Stromal cell of bone marrow (primary cell): ENCODE measurements at regions not wholly inside any gene's neighbourhood (a gene's known extent, or its start where the extent isn't known, plus 50 kb on each side); places are given as distances from the start of the nearest gene placed in this dataset.
"Not testable (repeated sequence)": the region's sequence is repeated elsewhere in the genome, so short reads cannot be mapped to it uniquely, and the experiment has no call there.

Experiments used
- DNase-seq: peaks from one replicate; pipeline ENCODE4 v3.0.0-alpha.2; 2012; ENCODE audit warnings: low read depth

GRCh38 chr6:86731631-86732030 is 205.7 kb upstream of the HTR1E start:
- not testable (repeated sequence) for DNase-seq

DNA sequence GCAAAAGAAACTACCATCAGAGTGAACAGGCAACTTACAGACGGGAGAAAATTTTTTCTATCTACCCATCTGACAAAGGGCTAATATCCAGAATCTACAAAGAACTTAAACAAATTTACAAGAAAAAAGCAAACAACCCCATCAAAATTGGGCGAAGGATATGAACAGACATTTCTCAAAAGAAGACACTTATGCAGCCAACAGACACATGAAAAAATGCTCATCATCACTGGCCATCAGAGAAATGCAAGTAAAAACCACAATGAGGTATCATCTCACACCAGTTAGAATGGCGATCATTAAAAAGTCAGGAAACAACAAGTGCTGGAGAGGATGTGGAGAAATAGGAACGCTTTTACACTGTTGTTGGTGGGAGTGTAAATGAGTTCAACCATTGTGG is 206.6 kb upstream of the HTR1E start:
- not testable (repeated sequence) for DNase-seq

DNA sequence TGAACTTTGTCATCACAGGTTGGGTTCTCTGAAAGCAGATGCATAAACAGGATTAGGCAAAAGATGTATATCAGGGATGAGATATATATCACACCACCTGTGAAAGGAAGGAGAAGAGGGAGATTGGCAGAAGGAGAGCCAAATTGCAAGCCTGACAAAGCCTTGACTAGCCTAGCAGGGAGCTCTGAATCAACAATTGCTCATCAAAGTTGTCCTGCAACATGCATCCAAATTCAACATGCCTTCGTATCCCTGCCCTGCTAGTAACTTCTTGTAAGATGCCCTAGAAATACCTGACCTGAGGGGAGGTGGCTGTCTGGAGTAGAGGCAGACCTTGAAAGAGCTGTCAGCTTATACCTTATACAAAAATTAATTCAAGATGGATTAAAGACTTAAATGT is 207.1 kb upstream of the HTR1E start:
- DNase-seq, result no peak

DNA sequence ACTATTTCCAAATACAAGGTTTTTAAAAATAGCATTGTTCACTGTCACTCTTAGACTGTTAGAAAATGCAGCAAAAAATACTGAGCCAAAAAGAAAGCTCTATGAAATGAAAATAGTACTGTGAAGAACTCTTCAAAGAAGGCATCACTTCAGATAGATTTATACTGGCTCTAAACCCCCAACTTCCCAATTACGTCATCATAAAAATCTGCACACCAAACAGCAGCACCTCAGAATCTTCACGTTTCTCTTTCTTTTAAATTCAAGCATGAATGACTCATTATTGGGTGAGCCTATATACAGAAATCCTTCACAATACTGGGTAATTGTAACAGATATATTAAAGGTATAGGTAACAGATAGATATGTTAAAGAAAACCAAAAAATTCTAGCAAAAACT is 208.4 kb upstream of the HTR1E start:
- no peak for DNase-seq

- no peak for DNase-seq
Measured at GRCh38 chr6:86724695-86725094, 212.6 kb upstream of the HTR1E start.

DNA sequence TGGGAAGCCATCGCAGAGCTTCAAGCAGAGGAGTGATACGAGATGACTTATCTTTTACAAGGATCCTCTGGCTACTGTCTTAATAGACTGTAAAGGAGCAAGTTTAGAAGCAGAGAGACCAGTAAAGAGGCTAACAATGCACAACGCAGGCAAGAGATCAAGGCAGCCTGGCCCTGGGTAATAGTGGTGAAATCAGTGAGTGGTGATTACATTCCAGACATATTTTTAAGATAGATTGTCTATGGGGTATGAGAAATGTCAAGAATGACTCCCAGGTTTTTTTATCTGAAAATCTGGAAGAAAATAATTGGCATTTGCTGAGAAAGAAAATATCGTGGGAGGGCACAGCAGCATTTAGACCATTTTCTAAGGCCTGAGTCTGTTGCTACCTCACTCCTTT is 213.6 kb upstream of the HTR1E start:
- DNase-seq, result no peak

GRCh38 chr6:86723151-86723550 is 214.2 kb upstream of the HTR1E start:
- DNase-seq, result no peak

- DNase-seq, result no peak
Measured at GRCh38 chr6:86722131-86722530, 215.2 kb upstream of the HTR1E start.

DNA sequence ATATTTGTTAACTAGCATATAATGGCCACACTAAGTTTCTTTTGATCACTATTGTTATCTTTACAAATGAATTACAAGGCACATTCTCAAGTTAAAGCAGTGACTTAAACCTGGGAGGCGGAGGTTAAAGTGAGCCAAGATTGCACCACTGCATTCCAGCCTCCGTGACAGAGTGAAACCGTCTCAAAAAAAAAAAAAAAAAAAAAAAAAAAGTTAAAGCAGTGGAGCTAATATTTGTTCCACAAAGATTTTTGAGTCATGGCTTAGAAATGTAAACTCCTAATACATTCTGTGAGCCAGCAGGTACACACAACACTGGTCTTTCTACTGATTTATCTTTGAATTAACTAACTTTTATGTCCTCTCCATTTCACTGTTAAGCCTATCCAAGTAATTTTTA is 221.7 kb upstream of the HTR1E start:
- DNase-seq, result no peak

DNA sequence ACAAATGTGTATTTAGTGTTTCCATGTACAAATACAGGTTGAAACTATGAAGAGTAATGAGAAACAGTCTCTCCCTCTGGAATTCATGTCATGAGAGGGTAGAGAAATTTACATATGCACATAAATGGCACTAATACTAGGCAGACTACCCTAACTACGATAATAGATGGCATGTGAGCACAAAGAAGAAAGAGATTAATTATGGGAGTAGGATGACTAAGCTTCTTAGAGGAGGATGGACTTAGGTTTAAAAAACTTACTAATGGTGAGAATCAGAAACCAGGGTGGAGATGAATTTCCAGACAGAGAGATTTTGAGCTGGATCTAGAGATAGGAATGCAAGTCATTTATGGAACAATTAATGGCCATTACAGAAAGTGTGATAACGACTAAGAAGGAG is 225.3 kb upstream of the HTR1E start:
- DNase-seq, result no peak

- no peak for DNase-seq
Measured at GRCh38 chr6:86707545-86708120, 229.7 kb upstream of the HTR1E start.

DNA sequence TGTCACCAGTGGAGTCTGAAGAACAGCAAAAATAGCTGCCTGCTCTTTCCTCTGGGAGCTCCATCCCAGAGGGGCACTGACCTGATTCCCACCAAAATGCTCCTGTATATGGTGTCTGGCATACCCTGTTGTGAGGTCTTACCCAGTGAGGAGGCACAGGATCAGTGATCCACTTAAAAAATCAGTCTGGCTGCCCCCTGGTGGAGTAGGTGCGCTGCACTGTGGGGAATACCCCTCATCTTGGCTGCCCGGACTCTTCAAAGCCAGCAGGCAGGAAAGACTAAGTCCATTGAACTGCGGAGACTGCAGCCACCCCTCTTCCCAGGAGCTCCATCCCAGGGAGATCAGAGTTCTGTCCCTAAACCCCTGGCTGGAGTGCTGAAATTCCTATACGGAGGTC is 230.9 kb upstream of the HTR1E start:
- DNase-seq, result no peak

DNA sequence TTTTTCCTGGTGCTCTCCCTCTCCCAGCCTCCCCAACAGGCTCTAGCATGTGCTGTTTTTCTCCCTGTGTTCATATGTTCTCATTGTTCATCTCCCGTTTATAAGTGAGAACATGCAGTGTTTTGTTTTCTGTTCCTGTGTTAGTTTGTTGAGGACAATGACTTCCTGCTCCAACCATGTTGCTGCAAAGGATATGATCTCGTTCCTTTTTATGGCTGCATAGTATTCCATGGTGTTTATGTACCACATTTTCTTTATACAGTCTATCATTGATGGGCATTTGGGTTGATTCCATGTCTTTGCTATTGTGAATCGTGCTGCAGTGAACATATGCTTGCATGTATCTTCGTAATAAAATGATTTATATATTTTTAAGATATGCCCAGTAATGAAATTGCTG is 236.1 kb upstream of the HTR1E start:
- DNase-seq, result not testable (repeated sequence)

DNA sequence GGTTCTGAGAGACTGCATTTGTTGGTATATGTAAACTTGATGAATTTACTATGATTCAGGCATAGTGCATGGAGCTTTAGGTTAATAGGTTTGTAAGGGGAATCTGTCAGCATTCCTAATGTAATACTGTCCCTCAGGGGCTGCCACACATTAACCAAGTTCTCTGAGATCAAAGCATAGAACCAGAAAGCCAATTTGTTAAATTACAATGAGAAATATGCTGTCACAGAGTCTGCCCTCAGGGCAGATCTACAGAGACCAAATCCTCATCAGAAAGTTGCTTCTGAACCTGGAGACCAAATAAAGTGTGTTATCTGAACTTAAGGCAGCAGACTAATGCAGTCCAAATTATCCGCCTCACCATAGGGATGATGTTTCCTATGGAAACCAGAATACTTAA is 250.8 kb upstream of the HTR1E start:
- no peak for DNase-seq

DNA sequence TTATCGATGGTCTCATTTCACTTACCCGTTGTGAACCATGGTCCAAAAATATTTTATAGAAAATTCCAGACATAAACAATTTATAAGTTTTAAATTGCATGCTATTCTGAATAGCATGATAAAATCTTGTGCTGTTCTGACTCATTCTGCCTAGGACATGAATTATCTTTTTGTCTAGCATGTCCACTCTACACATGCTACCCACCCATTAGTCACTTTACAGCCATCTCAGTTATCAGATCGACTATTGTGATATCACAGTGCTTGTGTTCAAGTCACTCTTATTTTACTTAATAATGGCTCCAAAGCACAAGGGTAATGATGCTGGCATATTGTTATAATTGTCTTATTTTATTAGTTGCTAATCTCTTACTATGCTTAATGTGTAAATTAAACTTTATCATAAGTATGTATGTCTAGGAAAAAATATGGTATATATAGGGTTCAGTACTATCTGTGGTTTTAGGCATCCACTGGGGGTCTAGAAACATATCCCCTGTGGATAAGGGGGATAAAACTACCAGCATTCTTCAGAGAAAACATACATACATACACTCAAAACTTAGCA is 252.0 kb upstream of the HTR1E start:
- DNase-seq, result no peak

DNA sequence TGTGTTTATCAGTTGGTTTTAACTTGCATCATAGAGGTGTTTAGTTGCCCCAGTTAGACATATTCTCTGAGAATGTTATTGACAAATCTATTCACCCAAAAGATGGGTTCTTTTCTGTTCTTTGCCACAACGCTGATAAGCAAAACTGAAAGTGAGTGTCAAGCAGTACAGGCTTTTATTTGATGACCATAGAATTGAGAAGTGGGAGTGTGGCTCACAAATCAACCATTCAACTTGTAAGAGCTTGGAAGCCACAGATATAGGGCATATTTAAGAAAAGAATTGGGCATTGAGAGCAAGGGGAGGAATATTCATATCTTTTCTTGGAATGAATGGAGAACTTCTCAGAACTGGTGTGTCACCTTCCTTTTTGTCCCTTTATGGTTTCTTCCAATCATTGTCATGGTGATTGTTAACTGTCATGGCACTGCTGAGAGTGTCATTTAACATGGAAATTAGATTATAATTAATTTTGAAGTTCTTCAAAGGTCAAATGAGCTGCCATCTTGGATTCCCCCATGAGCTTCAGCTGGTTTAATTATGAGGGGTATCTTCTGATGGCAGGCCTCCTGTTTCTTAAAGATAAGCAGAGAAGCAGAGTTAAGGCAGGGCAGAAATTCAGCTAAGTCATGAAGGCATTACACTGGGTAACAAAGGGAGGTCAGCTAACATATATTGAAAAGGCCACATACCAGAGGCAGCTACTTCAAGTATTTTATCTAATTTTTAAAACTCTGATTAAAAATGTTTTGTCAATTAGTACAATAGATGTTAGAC is 254.0 kb upstream of the HTR1E start:
- DNase-seq, result no peak

DNA sequence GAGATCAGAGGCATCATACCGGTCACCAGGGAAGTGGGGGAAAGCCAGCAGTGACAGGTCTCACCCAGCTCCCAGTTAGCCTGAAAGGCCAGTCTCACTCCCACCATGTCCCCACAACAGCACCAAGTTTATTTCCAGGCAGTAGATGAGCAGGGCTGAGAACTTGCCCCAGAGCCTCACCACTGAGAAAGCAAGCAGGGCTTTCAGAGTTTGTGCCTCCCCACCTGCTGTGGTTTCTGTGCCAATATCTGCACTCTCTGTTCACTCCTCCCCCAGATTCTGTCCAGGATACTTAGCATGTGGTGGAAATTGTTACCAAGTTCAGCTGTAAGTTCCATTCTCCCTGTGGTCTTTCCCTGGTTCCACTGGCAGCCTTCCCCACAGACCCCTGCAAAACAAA is 255.0 kb upstream of the HTR1E start:
- DNase-seq, result no peak

DNA sequence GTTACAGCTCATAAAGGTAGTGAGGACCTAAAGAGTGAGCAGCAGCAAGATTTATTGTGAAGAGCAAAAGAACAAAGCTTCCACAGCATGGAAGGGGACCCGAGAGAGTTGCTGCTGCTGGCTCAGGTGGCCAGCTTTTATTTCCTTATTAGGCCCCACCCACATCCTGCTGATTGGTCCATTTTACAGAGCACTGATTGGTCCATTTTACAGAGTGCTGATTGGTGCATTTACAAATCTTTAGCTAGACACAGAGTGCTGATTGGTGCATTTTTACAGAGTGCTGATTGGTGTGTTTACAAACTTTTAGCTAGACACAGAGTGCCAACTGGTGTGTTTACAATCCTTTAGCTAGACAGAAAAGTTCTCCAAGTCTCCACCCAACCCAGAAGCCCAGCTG is 256.2 kb upstream of the HTR1E start:
- not testable (repeated sequence) for DNase-seq

GRCh38 chr6:86672125-86672524 is 265.2 kb upstream of the HTR1E start:
- not testable (repeated sequence) for DNase-seq

- no peak for DNase-seq
Measured at GRCh38 chr6:86657192-86657591, 280.1 kb upstream of the HTR1E start.

- DNase-seq, result no peak
Measured at GRCh38 chr6:86629123-86629522, 308.2 kb upstream of the HTR1E start.

- DNase-seq, result no peak
Measured at GRCh38 chr6:86619428-86619827, 317.9 kb upstream of the HTR1E start.

DNA sequence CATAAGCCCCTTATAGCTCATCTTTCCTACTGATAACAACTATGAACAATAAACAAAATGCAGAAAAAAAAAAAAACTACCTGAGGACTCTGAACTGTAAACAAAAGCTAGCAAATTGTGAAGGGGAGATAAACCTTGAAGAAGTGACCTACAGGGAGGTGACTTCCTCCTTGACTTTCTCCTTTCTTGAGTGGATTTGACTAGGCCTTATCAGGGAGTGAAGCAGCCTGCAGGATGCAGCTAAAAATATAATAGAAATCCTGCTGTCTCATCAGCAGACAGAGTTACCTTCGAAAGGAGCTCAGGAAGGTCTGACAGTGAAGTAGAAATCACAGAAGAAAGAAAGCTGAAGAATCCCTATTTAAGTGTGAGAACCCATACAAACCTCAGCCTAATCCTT is 322.0 kb upstream of the HTR1E start:
- DNase-seq, result no peak
